ENCODE measurements at regions not wholly inside any gene's neighbourhood (a gene's known extent, or its start where the extent isn't known, plus 50 kb on each side); places are given as distances from the start of the nearest gene placed in this dataset.

DNA sequence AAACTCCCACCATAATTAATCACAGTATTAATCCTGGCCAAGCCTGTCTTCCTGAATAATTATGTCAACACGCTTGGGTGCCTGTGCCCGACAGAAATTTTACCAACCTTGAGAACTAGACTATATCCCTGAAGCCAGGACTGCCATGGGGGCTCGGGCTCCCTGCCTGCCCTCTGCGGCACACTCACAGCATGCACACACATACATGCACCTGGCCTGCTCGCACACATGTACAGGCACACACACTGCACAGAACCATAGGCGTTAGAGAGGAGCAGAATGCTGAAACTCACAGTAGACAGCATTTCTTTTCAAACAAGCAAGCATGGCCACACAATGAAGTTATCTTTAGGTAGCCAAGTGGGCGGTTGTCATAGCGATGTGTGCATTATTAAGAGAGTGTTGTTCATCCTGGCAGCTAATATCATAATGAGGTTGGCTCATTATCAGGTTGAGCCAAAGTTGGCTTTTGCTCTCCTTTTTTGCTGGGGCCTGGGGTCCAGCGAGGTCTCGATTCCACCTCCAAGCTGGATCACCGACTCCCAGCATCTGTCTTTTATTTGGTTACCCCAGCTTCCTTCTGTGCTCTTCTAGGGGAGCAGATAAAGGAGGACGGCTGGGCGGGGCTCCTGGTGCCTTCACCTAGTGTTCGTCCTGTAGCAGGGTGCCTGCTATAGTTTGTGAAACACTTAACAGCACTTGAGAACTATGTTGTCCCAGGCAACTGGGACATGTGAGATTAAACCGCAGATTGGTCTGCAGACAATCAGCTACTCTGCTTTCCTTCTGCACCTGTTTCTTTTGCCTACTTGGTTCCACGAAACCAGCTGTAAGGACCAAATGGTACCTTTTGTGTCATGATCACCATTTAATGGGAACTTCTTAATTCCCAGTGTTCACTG is 91.4 kb downstream of the ZNF621 start:
- WGBS, 2 donors, result 56 to 68% methylated on average over 12 to 16 of the region's 16 CpGs
- no peaks in the 10 kb centered on the region for H3K9me3 ChIP-seq
- peaks cover 0 to 10% of the 10 kb centered on the region in 2 donors for H3K4me1 ChIP-seq
- TF ChIP-seq, protein P1, sequence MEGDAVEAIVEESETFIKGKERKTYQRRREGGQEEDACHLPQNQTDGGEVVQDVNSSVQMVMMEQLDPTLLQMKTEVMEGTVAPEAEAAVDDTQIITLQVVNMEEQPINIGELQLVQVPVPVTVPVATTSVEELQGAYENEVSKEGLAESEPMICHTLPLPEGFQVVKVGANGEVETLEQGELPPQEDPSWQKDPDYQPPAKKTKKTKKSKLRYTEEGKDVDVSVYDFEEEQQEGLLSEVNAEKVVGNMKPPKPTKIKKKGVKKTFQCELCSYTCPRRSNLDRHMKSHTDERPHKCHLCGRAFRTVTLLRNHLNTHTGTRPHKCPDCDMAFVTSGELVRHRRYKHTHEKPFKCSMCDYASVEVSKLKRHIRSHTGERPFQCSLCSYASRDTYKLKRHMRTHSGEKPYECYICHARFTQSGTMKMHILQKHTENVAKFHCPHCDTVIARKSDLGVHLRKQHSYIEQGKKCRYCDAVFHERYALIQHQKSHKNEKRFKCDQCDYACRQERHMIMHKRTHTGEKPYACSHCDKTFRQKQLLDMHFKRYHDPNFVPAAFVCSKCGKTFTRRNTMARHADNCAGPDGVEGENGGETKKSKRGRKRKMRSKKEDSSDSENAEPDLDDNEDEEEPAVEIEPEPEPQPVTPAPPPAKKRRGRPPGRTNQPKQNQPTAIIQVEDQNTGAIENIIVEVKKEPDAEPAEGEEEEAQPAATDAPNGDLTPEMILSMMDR (IDR thresholded peaks at IDR 0.05), result no peak
- H3K27ac ChIP-seq, result no peak overlapping the region
- H3K36me3 ChIP-seq, result no peaks in the 10 kb centered on the region
- H3K27me3 ChIP-seq, result no peaks in the 10 kb centered on the region
- intact Hi-C loops (cut with DNase I), result no loop called here
- peak in 1 of 2 donors; percentile 5 for DNase-seq
- no peak overlapping the region for H3K4me3 ChIP-seq (replicated peaks in 1 of 3)

DNA sequence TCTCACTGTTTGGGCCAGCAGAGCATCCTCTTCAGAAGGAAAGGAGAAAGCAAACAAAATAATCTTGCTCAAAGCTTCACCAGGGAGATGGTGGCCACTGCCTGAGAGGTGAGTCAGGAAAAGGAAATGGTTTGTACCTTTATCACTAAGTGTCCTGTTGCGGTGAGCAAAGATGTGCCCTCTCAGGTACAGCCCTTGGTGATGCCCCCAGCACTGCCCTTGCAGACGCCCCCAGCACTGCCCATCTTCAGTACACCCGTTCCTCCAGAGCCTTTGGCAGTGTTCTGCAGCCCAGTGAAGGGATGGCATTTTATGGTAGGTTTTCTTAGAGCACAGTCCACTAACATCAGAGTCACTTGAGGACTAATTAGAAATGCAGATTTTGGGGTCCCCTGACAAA is 92.3 kb downstream of the ZNF621 start:
- intact Hi-C loops (cut with DNase I), result no loop called here
- 86 to 88% methylated on average over 3 of the region's 3 CpGs for WGBS, 2 donors
- Histone ChIP-seq H3K36me3 (no peaks in the 10 kb centered on the region), H3K4me1 (peaks cover 0 to 10% of the 10 kb centered on the region in 2 donors), H3K4me3 (replicated peaks in 1 of 3) (no peak overlapping the region), H3K27me3 (no peaks in the 10 kb centered on the region), H3K27ac (no peak overlapping the region), H3K9me3 (no peaks in the 10 kb centered on the region)
- TF ChIP-seq, protein P1 (IDR thresholded peaks at IDR 0.05), result no peak
- no peak for TF ChIP-seq POLR2A (IDR thresholded peaks at IDR 0.05)
- DNase-seq, result no peak

DNA sequence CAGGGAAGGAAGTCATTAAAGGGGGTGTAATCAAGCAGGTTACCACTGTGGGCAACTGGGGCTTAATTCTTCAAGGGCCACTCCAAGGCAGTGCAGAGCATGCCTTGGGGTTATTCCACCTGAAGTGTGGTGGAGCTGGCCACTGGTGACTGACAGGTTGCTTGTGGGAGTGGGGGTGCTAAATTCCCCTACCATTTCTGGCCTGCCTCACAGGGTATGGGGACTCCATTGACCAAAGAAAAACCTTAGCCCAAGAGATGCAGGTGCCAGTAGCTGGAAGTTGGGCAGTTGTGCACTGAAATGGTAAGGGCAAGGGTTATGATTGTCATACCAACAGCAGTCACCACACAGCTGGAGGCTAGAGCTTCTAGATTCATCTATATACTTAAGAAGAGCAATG is 93.4 kb downstream of the ZNF621 start:
- Histone ChIP-seq H3K4me1 (peaks cover 0 to 10% of the 10 kb centered on the region in 2 donors), H3K27me3 (no peaks in the 10 kb centered on the region), H3K27ac (no peak overlapping the region), H3K4me3 (replicated peaks in 1 of 3) (no peak overlapping the region), H3K36me3 (no peaks in the 10 kb centered on the region), H3K9me3 (no peaks in the 10 kb centered on the region)
- no peak for DNase-seq
- TF ChIP-seq POLR2A (IDR thresholded peaks at IDR 0.05), result no peak
- TF ChIP-seq, protein P1 (IDR thresholded peaks at IDR 0.05), result no peak
- intact Hi-C loops (cut with DNase I), result no loop called here

DNA sequence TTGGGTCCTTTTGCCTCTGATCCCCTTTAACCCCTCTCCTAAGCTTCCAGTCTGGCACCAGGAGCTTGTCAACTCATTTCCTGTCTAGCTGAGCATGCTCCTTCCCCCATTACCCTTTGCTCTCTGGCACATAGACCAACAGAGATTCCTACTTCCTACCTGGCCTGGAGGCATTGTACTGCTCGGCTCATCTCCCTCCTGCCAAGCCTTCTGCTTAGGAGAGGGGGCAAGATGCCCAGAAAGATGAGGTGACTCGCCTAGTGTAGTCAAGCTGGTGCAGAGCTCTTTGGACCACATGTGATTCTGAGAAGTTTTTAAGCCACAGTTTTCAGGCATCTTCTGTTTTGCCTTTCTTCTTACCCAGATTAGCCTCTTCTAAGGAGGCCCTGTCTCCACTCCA is 95.4 kb downstream of the ZNF621 start:
- DNase-seq, result no peak
- WGBS, 2 donors, result 66 to 73% methylated on average over 2 of the region's 2 CpGs
- H3K36me3 ChIP-seq, result no peaks in the 10 kb centered on the region
- intact Hi-C loops (cut with DNase I), result no loop called here
- no peak overlapping the region for H3K4me3 ChIP-seq (replicated peaks in 1 of 3)
- H3K4me1 ChIP-seq, result peaks cover 0 to 10% of the 10 kb centered on the region in 2 donors
- no peaks in the 10 kb centered on the region for H3K9me3 ChIP-seq
- TF ChIP-seq, protein P1 (IDR thresholded peaks at IDR 0.05), result no peak
- no peak for TF ChIP-seq POLR2A (IDR thresholded peaks at IDR 0.05)
- H3K27ac ChIP-seq, result no peak overlapping the region
- no peaks in the 10 kb centered on the region for H3K27me3 ChIP-seq

DNA sequence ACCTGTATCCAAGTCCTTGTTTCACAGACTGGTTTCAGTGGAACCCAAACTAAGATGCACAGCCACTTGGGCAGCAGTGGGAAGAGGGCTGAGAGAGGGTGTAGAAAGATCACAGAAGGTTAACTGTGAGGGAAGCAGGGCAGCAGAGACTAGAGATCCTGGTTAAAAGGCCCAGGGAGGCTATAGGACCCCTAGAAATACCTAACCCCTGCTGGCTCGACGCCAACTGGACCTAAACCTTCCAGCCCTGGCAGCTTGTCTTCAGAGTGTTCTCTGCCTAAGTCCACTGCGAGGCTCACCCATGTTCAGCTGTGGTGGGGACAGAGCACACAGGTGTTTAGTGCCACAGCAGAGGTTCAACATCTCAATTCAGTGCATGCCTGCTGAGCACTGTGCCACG is 96.5 kb downstream of the ZNF621 start:
- H3K27me3 ChIP-seq, result no peaks in the 10 kb centered on the region
- no peaks in the 10 kb centered on the region for H3K36me3 ChIP-seq
- H3K27ac ChIP-seq, result no peak overlapping the region
- H3K4me1 ChIP-seq, result peaks cover 0 to 1% of the 10 kb centered on the region in 2 donors
- H3K4me3 ChIP-seq (replicated peaks in 1 of 3), result no peak overlapping the region
- intact Hi-C loops (cut with DNase I), result no loop called here
- no peak for DNase-seq
- WGBS, 2 donors, result 58 to 72% methylated on average over 4 of the region's 4 CpGs
- no peaks in the 10 kb centered on the region for H3K9me3 ChIP-seq
- TF ChIP-seq, protein P1 (IDR thresholded peaks at IDR 0.05), result no peak
- TF ChIP-seq POLR2A (IDR thresholded peaks at IDR 0.05), result no peak

Measured in thyroid gland (tissue), 4 donors.